Panc1 (cell line): ENCODE measurements at regions not wholly inside any gene's neighbourhood (a gene's known extent, or its start where the extent isn't known, plus 50 kb on each side); places are given as distances from the start of the nearest gene placed in this dataset.

Source experiments
- ATAC-seq: fragments of 200-7000 bp; cut with Tn5 transposase; 2 replicates; pipeline ENCODE4 v1.9.1; 2020; ENCODE audit warnings: mild to moderate bottlenecking, moderate library complexity
- BruUV-seq: library from RNA; stranded (reverse); fragments of 400-500 nt; replicated peaks from 2 replicates; lab custom pipeline; 2021; lab: Mats Ljungman, UMichigan
- CTCF ChIA-PET: fragments of 300-600 bp; sonication (Branson Sonifier 250); formaldehyde crosslinking; loops from one replicate; lab custom pipeline; 2022; ENCODE audit warnings: antibody characterized with exemption; lab: Charles Lee
- POLR2A ChIA-PET: fragments of 300-600 bp; sonication (Branson Sonifier 250); formaldehyde crosslinking; loops from one replicate; lab custom pipeline; 2022; ENCODE audit warnings: antibody characterized with exemption; lab: Charles Lee
- DNase-seq: peaks from one replicate; pipeline ENCODE4 v3.0.0-alpha.2; 2010; ENCODE audit warnings: low read depth, low spot score
- H3K27ac ChIP-seq: 2 replicates; pipeline ENCODE4 v1.5.1; 2011; ENCODE audit warnings: mild to moderate bottlenecking, low read length, inconsistent platforms
- H3K27me3 ChIP-seq: fragments of 200-500 bp; sonication (Bioruptor generic); 2 replicates; pipeline ENCODE4 v1.6.0; 2014; ENCODE audit warnings: low read length, inconsistent platforms; ENCODE audit not compliant: control insufficient read depth, insufficient read depth
- H3K36me3 ChIP-seq: fragments of 200-500 bp; sonication (Bioruptor generic); 2 replicates; pipeline ENCODE4 v1.5.1; 2014; ENCODE audit warnings: inconsistent platforms, mild to moderate bottlenecking, low read length, moderate library complexity; ENCODE audit not compliant: control insufficient read depth, insufficient read depth
- H3K4me1 ChIP-seq: 2 replicates; pipeline ENCODE4 v1.5.1; 2011; ENCODE audit warnings: inconsistent platforms, mild to moderate bottlenecking, low read length, moderate library complexity; ENCODE audit not compliant: control insufficient read depth, insufficient read depth
- H3K4me3 ChIP-seq, 2 experiments: 2 replicates each; pipeline ENCODE4 v1.5.1; 2011 to 2012; ENCODE audit warnings: low read depth in 2 of 2, low read length in 2 of 2, mild to moderate bottlenecking in 2 of 2, inconsistent platforms in 1 of 2, moderate library complexity in 1 of 2
- H3K9me3 ChIP-seq: fragments of 200-500 bp; sonication (Bioruptor generic); 2 replicates; pipeline ENCODE4 v1.5.1; 2014; ENCODE audit warnings: low read depth, mild to moderate bottlenecking, inconsistent platforms, low read length, moderate library complexity; ENCODE audit not compliant: control insufficient read depth, insufficient read depth
- POLR2AphosphoS5 ChIP-seq: IDR thresholded peaks from 2 replicates; pipeline ENCODE4 v1.6.1; 2012; ENCODE audit warnings: mild to moderate bottlenecking, low read depth, low read length, moderate library complexity
- SIN3A ChIP-seq: IDR thresholded peaks from 2 replicates; pipeline ENCODE4 v1.6.1; 2012; ENCODE audit warnings: low read depth, mild to moderate bottlenecking, low read length, moderate library complexity, borderline replicate concordance; ENCODE audit not compliant: insufficient read depth
- TCF7L2 ChIP-seq: IDR thresholded peaks from 2 replicates; pipeline ENCODE4 v1.6.1; 2011; ENCODE audit warnings: mild to moderate bottlenecking, low read depth, low read length, inconsistent platforms
- in situ Hi-C: cut with HindIII; loops from 2 replicates; pipeline ENCODE4 v1.10.0; 2016; ENCODE audit warnings: low sequenced_read_pairs, low pct_unique_long_range_greater_than_20kb
- intact Hi-C: fragments of 100-400 bp; cut with micrococcal nuclease; formaldehyde crosslinking; loops from one replicate; pipeline ENCODE4 v1.10.0; 2022; ENCODE audit not compliant: unreplicated experiment
- TF ChIP-seq, protein P1 (sequence below): fragments of 450-650 bp; IDR thresholded peaks from 2 replicates; pipeline ENCODE4 v1.5.1; 2017; ENCODE audit warnings: mild to moderate bottlenecking
- TF ChIP-seq, protein P2 (sequence below), 2 experiments: IDR thresholded peaks; 2 replicates each; pipeline ENCODE4 v1.6.1; 2011 to 2012; ENCODE audit warnings: low read depth in 2 of 2, control low read depth in 1 of 2, low read length in 1 of 2, mild to moderate bottlenecking in 1 of 2, moderate library complexity in 1 of 2; ENCODE audit not compliant: insufficient read depth in 1 of 2

DNA sequence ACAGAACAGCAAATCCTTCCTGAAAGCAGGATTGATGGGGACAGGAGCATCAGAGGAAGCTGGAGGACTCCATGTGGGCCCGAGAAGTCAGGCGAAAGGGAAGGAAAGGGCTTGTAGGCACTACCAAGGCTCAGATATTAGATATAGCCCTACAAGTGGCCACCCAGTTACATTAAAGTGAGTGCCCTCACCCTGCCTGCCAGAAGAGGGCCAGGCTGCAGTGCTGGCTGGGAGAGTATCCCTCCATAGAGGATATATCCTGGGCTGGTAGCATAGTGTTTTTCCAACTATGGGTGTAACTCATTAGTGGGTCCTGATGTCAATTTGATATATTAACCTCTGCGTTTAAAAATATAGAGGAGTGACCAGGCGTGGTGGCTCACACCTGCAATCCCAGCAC, 285.2 kb downstream of the MYCN start:
- ChIA-PET POLR2A (no interaction called here), CTCF (no interaction called here)
- Histone ChIP-seq H3K9me3 (no peaks in the 10 kb centered on the region), H3K4me3 (no peak overlapping the region), H3K27me3 (peaks cover 2% of the 10 kb centered on the region; the same call in 1 of the 2 replicates), H3K36me3 (no peaks in the 10 kb centered on the region), H3K4me1 (no peaks in the 10 kb centered on the region), H3K27ac (no peak overlapping the region)
- DNase-seq, result no peak
- TF ChIP-seq POLR2AphosphoS5, result no peak
- TF ChIP-seq TCF7L2, result no peak
- TF ChIP-seq, protein P1, sequence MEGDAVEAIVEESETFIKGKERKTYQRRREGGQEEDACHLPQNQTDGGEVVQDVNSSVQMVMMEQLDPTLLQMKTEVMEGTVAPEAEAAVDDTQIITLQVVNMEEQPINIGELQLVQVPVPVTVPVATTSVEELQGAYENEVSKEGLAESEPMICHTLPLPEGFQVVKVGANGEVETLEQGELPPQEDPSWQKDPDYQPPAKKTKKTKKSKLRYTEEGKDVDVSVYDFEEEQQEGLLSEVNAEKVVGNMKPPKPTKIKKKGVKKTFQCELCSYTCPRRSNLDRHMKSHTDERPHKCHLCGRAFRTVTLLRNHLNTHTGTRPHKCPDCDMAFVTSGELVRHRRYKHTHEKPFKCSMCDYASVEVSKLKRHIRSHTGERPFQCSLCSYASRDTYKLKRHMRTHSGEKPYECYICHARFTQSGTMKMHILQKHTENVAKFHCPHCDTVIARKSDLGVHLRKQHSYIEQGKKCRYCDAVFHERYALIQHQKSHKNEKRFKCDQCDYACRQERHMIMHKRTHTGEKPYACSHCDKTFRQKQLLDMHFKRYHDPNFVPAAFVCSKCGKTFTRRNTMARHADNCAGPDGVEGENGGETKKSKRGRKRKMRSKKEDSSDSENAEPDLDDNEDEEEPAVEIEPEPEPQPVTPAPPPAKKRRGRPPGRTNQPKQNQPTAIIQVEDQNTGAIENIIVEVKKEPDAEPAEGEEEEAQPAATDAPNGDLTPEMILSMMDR, result no peak
- TF ChIP-seq, protein P2, sequence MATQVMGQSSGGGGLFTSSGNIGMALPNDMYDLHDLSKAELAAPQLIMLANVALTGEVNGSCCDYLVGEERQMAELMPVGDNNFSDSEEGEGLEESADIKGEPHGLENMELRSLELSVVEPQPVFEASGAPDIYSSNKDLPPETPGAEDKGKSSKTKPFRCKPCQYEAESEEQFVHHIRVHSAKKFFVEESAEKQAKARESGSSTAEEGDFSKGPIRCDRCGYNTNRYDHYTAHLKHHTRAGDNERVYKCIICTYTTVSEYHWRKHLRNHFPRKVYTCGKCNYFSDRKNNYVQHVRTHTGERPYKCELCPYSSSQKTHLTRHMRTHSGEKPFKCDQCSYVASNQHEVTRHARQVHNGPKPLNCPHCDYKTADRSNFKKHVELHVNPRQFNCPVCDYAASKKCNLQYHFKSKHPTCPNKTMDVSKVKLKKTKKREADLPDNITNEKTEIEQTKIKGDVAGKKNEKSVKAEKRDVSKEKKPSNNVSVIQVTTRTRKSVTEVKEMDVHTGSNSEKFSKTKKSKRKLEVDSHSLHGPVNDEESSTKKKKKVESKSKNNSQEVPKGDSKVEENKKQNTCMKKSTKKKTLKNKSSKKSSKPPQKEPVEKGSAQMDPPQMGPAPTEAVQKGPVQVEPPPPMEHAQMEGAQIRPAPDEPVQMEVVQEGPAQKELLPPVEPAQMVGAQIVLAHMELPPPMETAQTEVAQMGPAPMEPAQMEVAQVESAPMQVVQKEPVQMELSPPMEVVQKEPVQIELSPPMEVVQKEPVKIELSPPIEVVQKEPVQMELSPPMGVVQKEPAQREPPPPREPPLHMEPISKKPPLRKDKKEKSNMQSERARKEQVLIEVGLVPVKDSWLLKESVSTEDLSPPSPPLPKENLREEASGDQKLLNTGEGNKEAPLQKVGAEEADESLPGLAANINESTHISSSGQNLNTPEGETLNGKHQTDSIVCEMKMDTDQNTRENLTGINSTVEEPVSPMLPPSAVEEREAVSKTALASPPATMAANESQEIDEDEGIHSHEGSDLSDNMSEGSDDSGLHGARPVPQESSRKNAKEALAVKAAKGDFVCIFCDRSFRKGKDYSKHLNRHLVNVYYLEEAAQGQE (IDR thresholded peaks at IDR 0.05; ENCODE audit: insufficient read depth in 1 of 2, low read depth in 2 of 2, low read length in 1 of 2), result no peak
- TF ChIP-seq SIN3A, result no peak
- in situ Hi-C loops, result no loop called here
- no TSS peak for BruUV-seq
- ATAC-seq, result peak; percentile 60; the same call in 1 of the 2 replicates
- intact Hi-C loops, result no loop called here

DNA sequence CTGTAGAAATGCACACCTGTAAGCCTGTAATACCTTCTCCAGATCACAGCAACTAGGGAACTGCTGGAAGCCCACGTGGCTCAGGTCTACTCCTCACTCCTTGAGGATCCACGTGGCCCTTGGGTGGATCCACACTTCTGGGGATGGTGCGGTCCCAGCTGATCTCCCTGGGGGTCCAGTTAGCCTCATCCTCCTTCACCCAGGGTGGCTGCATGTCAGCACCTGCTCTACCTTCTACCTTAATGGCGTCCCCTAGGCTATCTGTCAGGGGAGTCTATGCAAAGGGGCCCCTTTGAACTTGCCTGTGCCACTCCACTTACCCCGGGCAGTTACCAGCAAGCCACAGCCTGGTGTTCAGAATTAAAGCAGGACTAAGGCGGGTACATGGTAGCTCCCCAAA, 284.7 kb downstream of the MYCN start:
- in situ Hi-C loops (no loop called here), intact Hi-C loops (no loop called here)
- ATAC-seq, result no peak
- Histone ChIP-seq H3K27me3 (peaks cover 2% of the 10 kb centered on the region; the same call in 1 of the 2 replicates), H3K36me3 (no peaks in the 10 kb centered on the region), H3K4me1 (no peaks in the 10 kb centered on the region), H3K9me3 (no peaks in the 10 kb centered on the region), H3K27ac (no peak overlapping the region), H3K4me3 (no peak overlapping the region)
- no peak for DNase-seq
- no TSS peak for BruUV-seq
- ChIA-PET POLR2A (no interaction called here), CTCF (no interaction called here)
- TF ChIP-seq TCF7L2, result no peak
- no peak for TF ChIP-seq POLR2AphosphoS5
- no peak for TF ChIP-seq SIN3A
- TF ChIP-seq, protein P2 (IDR thresholded peaks at IDR 0.05; ENCODE audit: insufficient read depth in 1 of 2, low read depth in 2 of 2, low read length in 1 of 2), result no peak
- TF ChIP-seq, protein P1, result no peak
